ENCODE measurements at regions not wholly inside any gene's neighbourhood (a gene's known extent, or its start where the extent isn't known, plus 50 kb on each side); places are given as distances from the start of the nearest gene placed in this dataset.

- no peak for DNase-seq
Observed at GRCh38 chr2:46239175-46239846, 57.9 kb upstream of the EPAS1 start.

DNA sequence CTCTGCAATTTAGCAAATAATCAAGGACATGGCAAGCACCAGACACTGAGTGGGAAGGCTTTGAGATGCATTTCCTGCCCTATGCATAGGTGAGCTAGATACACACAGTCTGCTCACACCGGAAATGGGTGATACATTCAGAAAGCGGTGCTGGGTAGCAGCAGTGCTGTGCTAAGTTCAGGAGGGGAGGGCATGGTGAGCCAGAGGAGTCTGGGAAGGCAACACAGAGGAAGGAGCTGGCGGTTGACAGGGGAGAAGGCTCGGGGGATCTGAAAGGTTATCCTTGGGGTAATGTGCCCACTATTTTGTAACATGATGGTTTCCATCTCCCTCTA lies 57.4 kb upstream of the EPAS1 start:
- DNase-seq, result no peak

DNA sequence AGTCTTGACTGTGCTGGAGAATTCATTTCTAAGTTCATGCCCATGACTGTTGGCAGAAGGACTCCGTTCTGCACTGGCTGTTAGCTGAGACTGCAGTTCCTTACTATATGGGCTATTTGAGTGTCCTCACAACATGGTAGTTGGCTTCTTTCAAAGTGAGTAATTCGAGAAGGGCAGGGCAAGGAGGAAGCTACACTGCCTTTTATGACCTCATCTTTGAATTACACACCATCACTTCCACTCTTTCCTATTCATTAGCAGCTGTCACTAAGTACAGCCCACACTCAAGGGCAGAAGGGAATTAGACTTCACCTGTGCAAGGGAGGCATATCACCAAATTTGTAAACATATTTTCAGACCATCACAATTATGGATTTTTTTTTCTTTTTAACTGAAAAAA lies 55.9 kb upstream of the EPAS1 start:
- peak; percentile 15 for DNase-seq

DNA sequence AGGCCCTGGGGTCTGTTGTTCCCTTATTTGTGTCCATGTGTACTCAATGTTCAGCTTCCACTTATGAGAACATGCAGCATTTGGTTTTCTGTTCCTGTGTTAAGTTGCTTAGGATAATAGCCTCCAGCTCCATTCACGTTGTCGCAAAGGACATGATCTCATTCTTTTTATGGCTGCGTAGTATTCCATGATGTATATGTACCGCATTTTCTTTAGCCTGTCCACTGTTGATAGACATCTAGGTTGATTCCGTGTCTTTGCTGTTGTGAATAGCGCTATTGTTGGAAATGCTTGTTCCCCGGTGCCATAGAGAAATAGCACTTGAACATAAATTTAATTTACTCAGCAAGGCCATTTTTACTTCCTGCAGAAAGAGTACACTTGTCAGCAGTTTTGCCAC lies 51.3 kb upstream of the EPAS1 start:
- DNase-seq, result no peak

GRCh38 chr2:46246790-46247189 lies 50.4 kb upstream of the EPAS1 start:
- no peak for DNase-seq

Data from NCI-H2171 (cell line).